ENCODE measurements at regions not wholly inside any gene's neighbourhood (a gene's known extent, or its start where the extent isn't known, plus 50 kb on each side); places are given as distances from the start of the nearest gene placed in this dataset.
"Not testable (repeated sequence)": the region's sequence is repeated elsewhere in the genome, so short reads cannot be mapped to it uniquely, and the experiment has no call there.

- DNase-seq: no peak
These were observed 258.0 kb upstream of the SOX4 start for GRCh38 chr6:21335591-21335990.

- no peak for DNase-seq
These were observed 256.3 kb upstream of the SOX4 start for GRCh38 chr6:21337263-21337662.

GRCh38 chr6:21340573-21340972 is 253.0 kb upstream of the SOX4 start:
- DNase-seq: no peak

GRCh38 chr6:21341910-21342309 is 251.6 kb upstream of the SOX4 start:
- no peak for DNase-seq

- peak; percentile 12 for DNase-seq
These were observed 251.1 kb upstream of the SOX4 start for GRCh38 chr6:21342501-21342900.

- not testable (repeated sequence) for DNase-seq
These were observed 247.8 kb upstream of the SOX4 start for GRCh38 chr6:21345704-21346103.

- no peak for DNase-seq
These were observed 245.4 kb upstream of the SOX4 start for GRCh38 chr6:21348146-21348503.

GRCh38 chr6:21348504-21349195 is 244.9 kb upstream of the SOX4 start:
- DNase-seq: peak; percentile 67

- DNase-seq: no peak
These were observed 243.7 kb upstream of the SOX4 start for GRCh38 chr6:21349834-21350233.

- no peak for DNase-seq
These were observed 242.6 kb upstream of the SOX4 start for GRCh38 chr6:21350926-21351325.

- DNase-seq: no peak
These were observed 241.4 kb upstream of the SOX4 start for GRCh38 chr6:21352131-21352530.

GRCh38 chr6:21354805-21355238 is 238.7 kb upstream of the SOX4 start:
- no peak for DNase-seq

GRCh38 chr6:21355638-21356037 is 237.9 kb upstream of the SOX4 start:
- DNase-seq: no peak

GRCh38 chr6:21357262-21357661 is 236.3 kb upstream of the SOX4 start:
- DNase-seq: no peak

GRCh38 chr6:21359926-21360325 is 233.6 kb upstream of the SOX4 start:
- DNase-seq: no peak

- no peak for DNase-seq
These were observed 233.2 kb upstream of the SOX4 start for GRCh38 chr6:21360336-21360735.

GRCh38 chr6:21367148-21367547 is 226.4 kb upstream of the SOX4 start:
- DNase-seq: no peak

- no peak for DNase-seq
These were observed 225.8 kb upstream of the SOX4 start for GRCh38 chr6:21367649-21368154.

- DNase-seq: no peak
These were observed 222.5 kb upstream of the SOX4 start for GRCh38 chr6:21371061-21371460.

GRCh38 chr6:21371676-21372171 is 221.8 kb upstream of the SOX4 start:
- DNase-seq: peak; percentile 74

- DNase-seq: no peak
These were observed 218.1 kb upstream of the SOX4 start for GRCh38 chr6:21375151-21376116.

- peak; percentile 12 for DNase-seq
These were observed 216.2 kb upstream of the SOX4 start for GRCh38 chr6:21377356-21377755.

- peak; percentile 28 for DNase-seq
These were observed 212.1 kb upstream of the SOX4 start for GRCh38 chr6:21381331-21381963.
